Small intestine (tissue), 7 donors: ENCODE measurements at regions not wholly inside any gene's neighbourhood (a gene's known extent, or its start where the extent isn't known, plus 50 kb on each side); places are given as distances from the start of the nearest gene placed in this dataset.
A peak's percentile ranks its signal among the peaks of the same experiment; 100 is the strongest.

Experiments used
- DNase-seq, 2 donors: peaks; one replicate each; pipeline versions ENCODE4 v3.0.0 to v3.0.0-alpha.2; 2013
- FAIRE-seq: peaks from 2 replicates; lab custom pipeline; 2012; peaks lifted over from hg19 to GRCh38; lab: Jason Lieb, UNC
- H3K27ac ChIP-seq, 3 donors: one replicate each; pipeline ENCODE4 v1.5.1; 2013; ENCODE audit warnings: low read length in 2 of 3, mild to moderate bottlenecking in 2 of 3, control low read depth in 1 of 3, inconsistent platforms in 1 of 3, low read depth in 1 of 3, moderate library complexity in 1 of 3
- H3K27me3 ChIP-seq, 3 donors: one replicate each; pipeline ENCODE4 v1.6.1; 2013; ENCODE audit warnings: low read length in 3 of 3, inconsistent platforms in 1 of 3; ENCODE audit not compliant: control insufficient read depth in 3 of 3, insufficient read depth in 3 of 3
- H3K36me3 ChIP-seq, 3 donors: one replicate each; pipeline ENCODE4 v1.6.1; 2013; ENCODE audit warnings: low read length in 3 of 3, inconsistent platforms in 1 of 3, low read depth in 1 of 3, mild to moderate bottlenecking in 1 of 3, moderate library complexity in 1 of 3; ENCODE audit not compliant: control insufficient read depth in 3 of 3, insufficient read depth in 2 of 3
- H3K4me1 ChIP-seq, 3 donors: one replicate each; pipeline ENCODE4 v1.6.1; 2013; ENCODE audit warnings: low read length in 2 of 3, inconsistent platforms in 1 of 3, low read depth in 1 of 3, mild to moderate bottlenecking in 1 of 3, moderate library complexity in 1 of 3; ENCODE audit not compliant: control insufficient read depth in 3 of 3, insufficient read depth in 2 of 3
- H3K4me3 ChIP-seq, 3 donors: one replicate each; pipeline ENCODE4 v1.5.1; 2013; ENCODE audit warnings: low read length in 3 of 3, control low read depth in 1 of 3, inconsistent platforms in 1 of 3, low read depth in 1 of 3, mild to moderate bottlenecking in 1 of 3, moderate library complexity in 1 of 3
- H3K9me3 ChIP-seq, 2 donors: one replicate each; pipeline ENCODE4 v1.6.1; 2013; ENCODE audit warnings: low read depth in 1 of 2, low read length in 1 of 2; ENCODE audit not compliant: control insufficient read depth in 2 of 2, insufficient read depth in 1 of 2
- WGBS, 3 donors: extraction: QIAGEN DNeasy Blood & Tissue Kit; methylation state at CpG; one replicate each; pipeline ENCODE4 v1.1.7; 2013; 5-methylcytosine and 5-hydroxymethylcytosine counted together
- donor health status: healthy with polysubstance abuse.
- donor health status: control.
- donor health status: control.
- donor health status: Bipolar disorder and iron deficiency.
- donor health status: healthy.

DNA sequence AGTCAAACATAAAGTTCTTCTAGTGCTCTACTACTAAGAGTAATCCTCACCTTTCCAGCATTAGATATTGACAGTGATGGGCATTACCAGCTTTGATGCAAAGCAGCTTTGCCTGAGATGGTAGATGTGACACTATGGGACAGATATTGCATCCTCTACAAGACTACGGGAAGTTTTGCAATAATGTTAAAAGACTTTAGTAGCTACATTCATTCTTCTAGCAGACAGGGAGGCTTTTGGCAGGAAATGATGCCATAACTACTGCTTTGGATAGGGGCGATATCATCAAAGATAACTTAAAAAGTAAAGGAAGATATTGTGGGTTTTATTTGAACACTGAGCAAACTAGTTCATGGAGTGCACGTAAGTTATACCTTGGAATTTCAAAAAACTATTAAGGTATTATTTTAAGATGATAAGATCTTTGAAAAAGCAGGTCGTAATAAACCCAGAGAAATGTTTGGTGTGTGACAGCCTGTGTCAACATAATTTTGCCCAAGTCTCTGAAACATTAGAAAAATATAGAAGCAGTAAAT, 368.3 kb upstream of the TMPRSS15 start:
- H3K9me3 ChIP-seq: no peaks in the 10 kb centered on the region
- FAIRE-seq (no peak), DNase-seq (no peak)
- no peak overlapping the region for H3K4me3 ChIP-seq
- no peak overlapping the region for H3K27ac ChIP-seq
- no peaks in the 10 kb centered on the region for H3K27me3 ChIP-seq
- H3K4me1 ChIP-seq: no peaks in the 10 kb centered on the region
- no peaks in the 10 kb centered on the region for H3K36me3 ChIP-seq
- 64 to 79% (median 70%) methylated on average over 4 of the region's 4 CpGs for WGBS, 3 donors

DNA sequence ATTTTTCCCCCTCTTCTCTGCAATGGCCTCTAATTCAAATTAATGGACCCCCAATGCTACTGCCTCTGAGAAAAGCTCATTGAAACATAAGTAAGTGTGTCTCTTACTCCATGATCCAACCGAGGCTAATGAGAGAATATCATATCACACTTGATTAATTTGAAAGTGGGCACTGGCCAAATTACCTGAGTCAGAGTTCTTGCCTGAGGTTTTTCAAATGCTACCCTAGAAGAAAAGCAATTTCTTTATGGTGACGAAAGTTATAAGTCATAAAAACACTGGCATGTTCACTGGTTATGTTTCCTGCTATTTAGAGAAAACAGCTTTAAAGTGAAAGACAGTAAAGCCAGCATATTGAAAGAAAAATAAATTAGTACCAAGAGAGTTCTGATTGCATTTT, 368.8 kb upstream of the TMPRSS15 start:
- no peaks in the 10 kb centered on the region for H3K36me3 ChIP-seq
- no peak for FAIRE-seq
- no peak overlapping the region for H3K4me3 ChIP-seq
- H3K27me3 ChIP-seq: no peaks in the 10 kb centered on the region
- no peaks in the 10 kb centered on the region for H3K4me1 ChIP-seq
- no peak overlapping the region for H3K27ac ChIP-seq
- no peak for DNase-seq
- whole genome bisulfite sequencing, 3 donors: 33 to 55% (median 36%) methylated on average over 2 of the region's 2 CpGs
- no peaks in the 10 kb centered on the region for H3K9me3 ChIP-seq

DNA sequence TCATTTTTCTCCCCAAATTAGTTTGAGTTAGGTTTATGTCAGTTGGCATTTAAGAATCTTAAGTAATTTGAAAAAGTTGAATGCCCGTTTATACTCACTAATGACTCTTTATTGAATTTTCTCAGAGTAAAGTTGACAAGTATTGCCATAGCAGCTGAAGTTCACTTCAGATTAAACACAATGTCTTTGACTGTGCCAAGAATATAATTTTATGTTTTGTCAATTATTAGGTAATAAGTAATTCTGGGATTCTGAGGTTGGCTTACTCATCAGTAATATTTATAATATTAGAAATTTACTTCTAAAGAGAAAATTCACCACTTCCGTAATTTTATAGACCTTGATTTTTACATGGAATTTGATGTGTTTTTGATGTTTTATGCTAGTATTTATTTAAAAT, 369.3 kb upstream of the TMPRSS15 start:
- Histone ChIP-seq H3K9me3 (no peaks in the 10 kb centered on the region), H3K27ac (no peak overlapping the region), H3K27me3 (no peaks in the 10 kb centered on the region), H3K4me3 (no peak overlapping the region), H3K36me3 (no peaks in the 10 kb centered on the region), H3K4me1 (no peaks in the 10 kb centered on the region)
- DNase-seq (no peak), FAIRE-seq (no peak)
- 62 to 73% (median 64%) methylated on average over 2 of the region's 2 CpGs for WGBS, 3 donors

DNA sequence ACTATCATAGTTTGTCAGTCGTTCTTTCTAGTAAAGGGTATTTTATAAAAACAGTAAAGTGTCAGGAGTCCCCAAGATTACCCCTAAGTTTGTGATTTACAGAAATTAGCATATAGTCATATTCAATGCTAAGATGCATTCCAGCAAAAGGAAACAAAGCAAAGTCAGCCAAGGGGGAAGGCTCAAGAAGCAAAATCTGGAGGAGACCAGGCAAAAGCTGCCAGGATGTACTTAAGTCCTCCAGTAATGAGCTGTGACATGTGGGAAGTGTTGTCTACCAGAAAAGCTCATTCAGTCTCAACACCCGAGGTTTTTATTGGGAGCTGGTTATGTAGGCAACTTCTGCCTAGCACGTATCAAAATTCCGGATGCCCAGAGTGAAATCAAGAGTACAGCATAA, 373.4 kb upstream of the TMPRSS15 start:
- no peak overlapping the region for H3K27ac ChIP-seq
- H3K27me3 ChIP-seq: no peaks in the 10 kb centered on the region
- no peak overlapping the region for H3K4me3 ChIP-seq
- WGBS, 3 donors: 58 to 84% (median 76%) methylated on average over 4 of the region's 4 CpGs
- H3K4me1 ChIP-seq: no peaks in the 10 kb centered on the region
- DNase-seq: no peak
- FAIRE-seq: no peak
- no peaks in the 10 kb centered on the region for H3K36me3 ChIP-seq
- H3K9me3 ChIP-seq: no peaks in the 10 kb centered on the region

GRCh38 chr21:18782721-18783120, 379.1 kb upstream of the TMPRSS15 start:
- WGBS, 3 donors: 6 to 27% (median 16%) methylated on average over 1 of the region's 1 CpG
- no peak overlapping the region for H3K27ac ChIP-seq
- no peaks in the 10 kb centered on the region for H3K36me3 ChIP-seq
- FAIRE-seq: no peak
- DNase-seq: peak in 1 of 2 donors; percentile 1
- no peaks in the 10 kb centered on the region for H3K27me3 ChIP-seq
- no peaks in the 10 kb centered on the region for H3K9me3 ChIP-seq
- no peak overlapping the region for H3K4me3 ChIP-seq
- H3K4me1 ChIP-seq: no peaks in the 10 kb centered on the region

GRCh38 chr21:18801468-18801867, 397.9 kb upstream of the TMPRSS15 start:
- Histone ChIP-seq H3K9me3 (peaks cover 0 to 3% of the 10 kb centered on the region in 2 donors), H3K4me3 (no peak overlapping the region), H3K27ac (no peak overlapping the region), H3K27me3 (no peaks in the 10 kb centered on the region), H3K4me1 (no peaks in the 10 kb centered on the region), H3K36me3 (no peaks in the 10 kb centered on the region)
- 80 to 100% (median 81%) methylated on average over 1 of the region's 1 CpG for WGBS, 3 donors
- DNase-seq (peak; percentile 16 to 25), FAIRE-seq (no peak)

- Histone ChIP-seq H3K9me3 (no peaks in the 10 kb centered on the region), H3K27ac (no peak overlapping the region), H3K36me3 (no peaks in the 10 kb centered on the region), H3K4me3 (no peak overlapping the region), H3K27me3 (no peaks in the 10 kb centered on the region), H3K4me1 (no peaks in the 10 kb centered on the region)
- FAIRE-seq (no peak), DNase-seq (no peak)
- 73 to 91% (median 80%) methylated on average over 2 of the region's 2 CpGs for WGBS, 3 donors
Measured at GRCh38 chr21:18803624-18804023, 400.0 kb upstream of the TMPRSS15 start.

- WGBS, 3 donors: 74 to 84% (median 78%) methylated on average over 3 of the region's 3 CpGs
- Histone ChIP-seq H3K4me1 (no peaks in the 10 kb centered on the region), H3K36me3 (no peaks in the 10 kb centered on the region), H3K27me3 (no peaks in the 10 kb centered on the region), H3K9me3 (peaks cover 0 to 10% of the 10 kb centered on the region in 2 donors), H3K4me3 (no peak overlapping the region), H3K27ac (no peak overlapping the region)
- DNase-seq: no peak
- no peak for FAIRE-seq
Measured at GRCh38 chr21:18810136-18810535, 406.6 kb upstream of the TMPRSS15 start.

DNA sequence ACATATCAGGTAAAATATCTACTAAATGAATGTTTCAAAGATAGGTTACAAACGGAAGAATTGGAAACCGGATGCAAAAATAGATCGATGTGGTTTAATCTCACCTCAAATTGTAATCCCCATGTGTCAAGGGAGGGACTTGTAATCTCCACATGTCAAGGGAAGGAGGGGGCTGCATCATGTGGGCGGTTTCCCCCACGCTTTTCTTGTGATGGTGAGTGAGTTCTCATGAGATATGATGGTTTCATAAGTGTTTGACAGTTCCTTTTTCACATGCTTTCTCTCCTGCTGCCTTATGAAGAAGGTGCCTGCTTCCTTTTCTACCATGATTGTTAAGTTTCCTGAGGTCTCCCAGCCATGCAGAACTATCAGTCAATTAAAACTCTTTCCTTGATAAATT, 408.7 kb upstream of the TMPRSS15 start:
- peaks cover 0 to 10% of the 10 kb centered on the region in 2 donors for H3K9me3 ChIP-seq
- 81 to 83% (median 82%) methylated on average over 5 of the region's 5 CpGs for WGBS, 3 donors
- no peaks in the 10 kb centered on the region for H3K36me3 ChIP-seq
- no peak overlapping the region for H3K4me3 ChIP-seq
- no peaks in the 10 kb centered on the region for H3K4me1 ChIP-seq
- FAIRE-seq: no peak
- H3K27ac ChIP-seq: no peak overlapping the region
- H3K27me3 ChIP-seq: no peaks in the 10 kb centered on the region
- DNase-seq: no peak
